ENCODE measurements at regions not wholly inside any gene's neighbourhood (a gene's known extent, or its start where the extent isn't known, plus 50 kb on each side); places are given as distances from the start of the nearest gene placed in this dataset.

DNA sequence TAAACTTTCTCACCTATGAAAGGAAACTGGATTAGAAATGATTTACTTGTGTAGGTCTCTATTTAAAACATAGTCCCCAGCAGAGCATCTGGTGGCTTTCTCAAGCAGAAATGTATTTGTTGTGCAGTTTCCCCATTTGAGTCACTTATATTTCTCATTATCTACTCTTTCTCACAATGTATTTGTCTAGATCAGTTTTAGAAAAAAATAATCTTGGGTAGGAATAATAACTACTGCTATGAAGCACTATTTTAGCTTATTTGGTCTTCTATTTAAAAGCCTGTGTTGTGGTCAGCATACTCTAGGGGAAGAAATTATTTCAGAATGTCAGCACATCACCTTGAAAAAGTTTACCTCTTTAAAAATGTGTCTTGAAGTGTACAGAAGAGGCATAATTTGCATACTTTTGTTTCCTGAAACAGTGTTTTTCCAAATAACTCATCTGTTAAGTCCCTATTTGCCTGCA is 60.9 kb upstream of the PRL start:
- TF ChIP-seq MEF2A (IDR thresholded peaks at IDR 0.05; ENCODE audit: borderline replicate concordance, low read depth) (no peak), EP300 (IDR thresholded peaks at IDR 0.05; ENCODE audit: borderline replicate concordance in 1 of 2, low read depth in 1 of 2, low read length in 1 of 2) (no peak)
- TF ChIP-seq, protein P1, sequence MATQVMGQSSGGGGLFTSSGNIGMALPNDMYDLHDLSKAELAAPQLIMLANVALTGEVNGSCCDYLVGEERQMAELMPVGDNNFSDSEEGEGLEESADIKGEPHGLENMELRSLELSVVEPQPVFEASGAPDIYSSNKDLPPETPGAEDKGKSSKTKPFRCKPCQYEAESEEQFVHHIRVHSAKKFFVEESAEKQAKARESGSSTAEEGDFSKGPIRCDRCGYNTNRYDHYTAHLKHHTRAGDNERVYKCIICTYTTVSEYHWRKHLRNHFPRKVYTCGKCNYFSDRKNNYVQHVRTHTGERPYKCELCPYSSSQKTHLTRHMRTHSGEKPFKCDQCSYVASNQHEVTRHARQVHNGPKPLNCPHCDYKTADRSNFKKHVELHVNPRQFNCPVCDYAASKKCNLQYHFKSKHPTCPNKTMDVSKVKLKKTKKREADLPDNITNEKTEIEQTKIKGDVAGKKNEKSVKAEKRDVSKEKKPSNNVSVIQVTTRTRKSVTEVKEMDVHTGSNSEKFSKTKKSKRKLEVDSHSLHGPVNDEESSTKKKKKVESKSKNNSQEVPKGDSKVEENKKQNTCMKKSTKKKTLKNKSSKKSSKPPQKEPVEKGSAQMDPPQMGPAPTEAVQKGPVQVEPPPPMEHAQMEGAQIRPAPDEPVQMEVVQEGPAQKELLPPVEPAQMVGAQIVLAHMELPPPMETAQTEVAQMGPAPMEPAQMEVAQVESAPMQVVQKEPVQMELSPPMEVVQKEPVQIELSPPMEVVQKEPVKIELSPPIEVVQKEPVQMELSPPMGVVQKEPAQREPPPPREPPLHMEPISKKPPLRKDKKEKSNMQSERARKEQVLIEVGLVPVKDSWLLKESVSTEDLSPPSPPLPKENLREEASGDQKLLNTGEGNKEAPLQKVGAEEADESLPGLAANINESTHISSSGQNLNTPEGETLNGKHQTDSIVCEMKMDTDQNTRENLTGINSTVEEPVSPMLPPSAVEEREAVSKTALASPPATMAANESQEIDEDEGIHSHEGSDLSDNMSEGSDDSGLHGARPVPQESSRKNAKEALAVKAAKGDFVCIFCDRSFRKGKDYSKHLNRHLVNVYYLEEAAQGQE (IDR thresholded peaks at IDR 0.05; ENCODE audit: low read depth, low read length): no peak
- TF ChIP-seq, protein P2, sequence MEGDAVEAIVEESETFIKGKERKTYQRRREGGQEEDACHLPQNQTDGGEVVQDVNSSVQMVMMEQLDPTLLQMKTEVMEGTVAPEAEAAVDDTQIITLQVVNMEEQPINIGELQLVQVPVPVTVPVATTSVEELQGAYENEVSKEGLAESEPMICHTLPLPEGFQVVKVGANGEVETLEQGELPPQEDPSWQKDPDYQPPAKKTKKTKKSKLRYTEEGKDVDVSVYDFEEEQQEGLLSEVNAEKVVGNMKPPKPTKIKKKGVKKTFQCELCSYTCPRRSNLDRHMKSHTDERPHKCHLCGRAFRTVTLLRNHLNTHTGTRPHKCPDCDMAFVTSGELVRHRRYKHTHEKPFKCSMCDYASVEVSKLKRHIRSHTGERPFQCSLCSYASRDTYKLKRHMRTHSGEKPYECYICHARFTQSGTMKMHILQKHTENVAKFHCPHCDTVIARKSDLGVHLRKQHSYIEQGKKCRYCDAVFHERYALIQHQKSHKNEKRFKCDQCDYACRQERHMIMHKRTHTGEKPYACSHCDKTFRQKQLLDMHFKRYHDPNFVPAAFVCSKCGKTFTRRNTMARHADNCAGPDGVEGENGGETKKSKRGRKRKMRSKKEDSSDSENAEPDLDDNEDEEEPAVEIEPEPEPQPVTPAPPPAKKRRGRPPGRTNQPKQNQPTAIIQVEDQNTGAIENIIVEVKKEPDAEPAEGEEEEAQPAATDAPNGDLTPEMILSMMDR (IDR thresholded peaks at IDR 0.05): no peak
